Transverse colon (tissue), 4 donors: ENCODE measurements at regions not wholly inside any gene's neighbourhood (a gene's known extent, or its start where the extent isn't known, plus 50 kb on each side); places are given as distances from the start of the nearest gene placed in this dataset.

ENCODE experiments used
- DNase-seq: peaks from one replicate; pipeline ENCODE4 v3.0.0-alpha.2; 2019
- H3K27ac ChIP-seq, 4 donors: fragments of 200-600 bp; sonication (generic); 2 replicates each; pipeline ENCODE4 v1.5.1; 2016 to 2018; ENCODE audit warnings: inconsistent platforms in 4 of 4
- H3K27me3 ChIP-seq: fragments of 200-600 bp; sonication (generic); 2 replicates; pipeline ENCODE4 v1.5.1; 2017; ENCODE audit warnings: inconsistent platforms
- H3K36me3 ChIP-seq, 4 donors: fragments of 200-600 bp; sonication (generic); 2 replicates each; pipeline ENCODE4 v1.5.1; 2017 to 2019; ENCODE audit warnings: inconsistent platforms in 4 of 4
- H3K4me1 ChIP-seq, 4 donors: fragments of 200-600 bp; sonication (generic); 2 replicates each; pipeline ENCODE4 v1.5.1; 2017 to 2020; ENCODE audit warnings: inconsistent platforms in 4 of 4
- H3K4me3 ChIP-seq, 4 donors: fragments of 200-600 bp; sonication (generic); 1 replicate in 1 of 4; 2 replicates in 3 of 4; pipeline versions ENCODE4 v1.5.1 to v1.6.1; 2017 to 2019; ENCODE audit warnings: inconsistent platforms in 4 of 4
- H3K9me3 ChIP-seq, 2 donors: fragments of 200-600 bp; sonication (generic); 2 replicates each; pipeline ENCODE4 v1.5.1; 2017 to 2019; ENCODE audit warnings: inconsistent platforms in 2 of 2
- EP300 ChIP-seq: sonication (generic); formaldehyde crosslinking; IDR thresholded peaks from one replicate; pipeline ENCODE4 v1.6.1; 2017; ENCODE audit warnings: antibody characterized with exemption, low read depth
- POLR2A ChIP-seq: fragments of 450-650 bp; IDR thresholded peaks from one replicate; pipeline ENCODE4 v1.6.1; 2016; ENCODE audit warnings: antibody characterized with exemption, mild to moderate bottlenecking, moderate library complexity
- POLR2AphosphoS5 ChIP-seq, 3 donors: sonication (generic); formaldehyde crosslinking; IDR thresholded peaks; one replicate each; pipeline ENCODE4 v1.6.1; 2016; ENCODE audit warnings: antibody characterized with exemption in 3 of 3
- WGBS, 2 donors: methylation state at CpG; one replicate each; pipeline ENCODE4 v1.1.5; 2018; ENCODE audit warnings: low coverage in 1 of 2; 5-methylcytosine and 5-hydroxymethylcytosine counted together
- in situ Hi-C, 4 donors: fragments of 200-750 bp; cut with MboI; loops; one replicate each; pipeline versions ENCODE4 v1.15.0 to v1.15.1; 2017; ENCODE audit warnings: low sequenced_read_pairs in 3 of 4, low pct_ligation_motif_present in 1 of 4, low pct_unique_long_range_greater_than_20kb in 1 of 4
- intact Hi-C: fragments of 100-400 bp; cut with DNase I; formaldehyde crosslinking; loops from one replicate; pipeline ENCODE4 v1.15.1; 2023; ENCODE audit warnings: low total_unique reads
- TF ChIP-seq, protein P1 (sequence below), 5 experiments: fragments of 200-600 bp in 3 of 5; fragments of 450-650 bp in 2 of 5; sonication (generic) in 3 of 5; IDR thresholded peaks; 1 replicate in 2 of 5; 2 replicates in 3 of 5; pipeline ENCODE4 v1.5.1; 2016 to 2017; ENCODE audit warnings: antibody characterized with exemption in 5 of 5, inconsistent platforms in 3 of 5, mild to moderate bottlenecking in 2 of 5, moderate library complexity in 1 of 5

DNA sequence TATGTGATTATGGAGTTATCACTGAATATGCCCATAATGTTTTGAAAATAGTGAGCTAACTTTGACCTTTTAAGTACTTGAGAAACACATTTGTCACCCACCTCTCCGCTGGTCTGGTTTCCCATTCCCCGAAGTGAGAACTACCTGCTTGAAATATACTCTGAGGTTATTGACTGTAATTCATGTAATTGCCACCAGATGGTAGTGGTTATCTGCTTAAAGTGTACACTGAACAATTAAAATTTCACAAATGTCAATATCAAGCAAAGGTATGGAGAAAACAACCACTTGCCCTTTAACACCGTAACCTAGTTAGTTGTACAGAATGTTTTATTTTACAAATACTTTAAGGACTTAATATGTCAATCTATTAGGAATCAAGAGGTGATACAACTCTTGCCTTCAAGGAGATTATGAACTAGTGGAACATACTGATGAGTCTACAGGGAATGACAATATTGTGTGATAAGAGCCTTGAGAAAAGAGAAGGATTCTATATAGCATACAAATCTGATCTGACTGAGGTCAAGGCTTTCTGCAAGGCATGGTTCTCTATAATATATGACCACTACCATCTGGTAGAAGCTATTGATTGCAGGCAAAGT is 316.8 kb upstream of the KCNH7 start:
- in situ Hi-C loops, result no loop called here
- no peak for DNase-seq

DNA sequence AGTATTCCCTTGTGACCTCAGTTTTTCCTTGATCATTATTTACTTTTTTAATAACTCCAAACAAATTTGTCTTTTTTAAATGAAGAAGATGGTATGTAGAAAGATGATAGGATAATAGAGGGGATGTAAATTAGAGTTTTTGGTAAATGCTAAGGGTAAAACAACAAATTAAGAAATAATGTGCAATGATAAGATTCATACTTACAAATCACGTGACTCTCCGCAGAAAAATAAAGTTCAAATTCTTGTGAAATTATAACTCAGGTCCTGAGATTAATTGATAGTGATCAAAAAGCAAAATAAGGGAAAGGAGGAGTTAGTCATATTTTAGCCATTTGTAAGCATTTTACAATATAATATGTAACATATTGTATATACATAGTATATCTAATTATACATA is 304.1 kb upstream of the KCNH7 start:
- Histone ChIP-seq H3K27me3 (no peaks in the 10 kb centered on the region), H3K9me3 (no peaks in the 10 kb centered on the region), H3K4me1 (no peaks in the 10 kb centered on the region), H3K4me3 (no peak overlapping the region), H3K36me3 (no peaks in the 10 kb centered on the region), H3K27ac (no peak overlapping the region)
- 83 to 91% methylated on average over 1 to 2 of the region's 2 CpGs for WGBS, 2 donors
- TF ChIP-seq EP300, result no peak
- TF ChIP-seq POLR2A, result no peak
- TF ChIP-seq, protein P1, sequence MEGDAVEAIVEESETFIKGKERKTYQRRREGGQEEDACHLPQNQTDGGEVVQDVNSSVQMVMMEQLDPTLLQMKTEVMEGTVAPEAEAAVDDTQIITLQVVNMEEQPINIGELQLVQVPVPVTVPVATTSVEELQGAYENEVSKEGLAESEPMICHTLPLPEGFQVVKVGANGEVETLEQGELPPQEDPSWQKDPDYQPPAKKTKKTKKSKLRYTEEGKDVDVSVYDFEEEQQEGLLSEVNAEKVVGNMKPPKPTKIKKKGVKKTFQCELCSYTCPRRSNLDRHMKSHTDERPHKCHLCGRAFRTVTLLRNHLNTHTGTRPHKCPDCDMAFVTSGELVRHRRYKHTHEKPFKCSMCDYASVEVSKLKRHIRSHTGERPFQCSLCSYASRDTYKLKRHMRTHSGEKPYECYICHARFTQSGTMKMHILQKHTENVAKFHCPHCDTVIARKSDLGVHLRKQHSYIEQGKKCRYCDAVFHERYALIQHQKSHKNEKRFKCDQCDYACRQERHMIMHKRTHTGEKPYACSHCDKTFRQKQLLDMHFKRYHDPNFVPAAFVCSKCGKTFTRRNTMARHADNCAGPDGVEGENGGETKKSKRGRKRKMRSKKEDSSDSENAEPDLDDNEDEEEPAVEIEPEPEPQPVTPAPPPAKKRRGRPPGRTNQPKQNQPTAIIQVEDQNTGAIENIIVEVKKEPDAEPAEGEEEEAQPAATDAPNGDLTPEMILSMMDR (IDR thresholded peaks at IDR 0.05), result no peak
- TF ChIP-seq POLR2AphosphoS5 (IDR thresholded peaks at IDR 0.05), result no peak
- in situ Hi-C loops, result no loop called here
- intact Hi-C loops, result no loop called here
- DNase-seq, result no peak

More for the DNA sequence above, 316.8 kb upstream of the KCNH7 start:
- WGBS, 2 donors, result 21 to 24% methylated on average over 3 of the region's 3 CpGs
- no peak overlapping the region for H3K27ac ChIP-seq
- no peaks in the 10 kb centered on the region for H3K27me3 ChIP-seq
- TF ChIP-seq EP300, result no peak
- TF ChIP-seq, protein P1 (IDR thresholded peaks at IDR 0.05), result peak; percentile 49 to 55 (median 53)
- H3K4me3 ChIP-seq, result no peak overlapping the region
- intact Hi-C loops, result no loop called here
- no peaks in the 10 kb centered on the region for H3K9me3 ChIP-seq
- H3K4me1 ChIP-seq, result no peaks in the 10 kb centered on the region
- no peaks in the 10 kb centered on the region for H3K36me3 ChIP-seq

DNA sequence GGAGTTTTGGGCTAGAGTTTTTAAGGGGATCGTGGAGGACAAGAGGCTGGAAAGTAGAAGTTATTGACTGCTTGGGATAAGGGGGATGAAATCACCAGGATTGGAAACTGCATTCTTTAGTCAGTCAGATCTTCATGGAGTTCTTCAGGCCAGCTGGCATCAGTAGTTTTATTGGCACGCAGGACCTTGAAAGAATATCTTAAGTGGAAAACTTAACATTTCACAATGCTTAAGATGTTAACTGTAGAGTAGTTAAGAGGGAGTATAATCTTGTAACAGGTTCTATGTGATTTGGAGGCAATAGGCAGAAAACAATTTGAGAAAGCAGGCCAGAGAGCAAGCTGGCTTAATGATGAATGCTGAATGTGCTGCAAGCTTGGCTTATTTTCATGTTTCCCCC is 300.4 kb upstream of the KCNH7 start:
- intact Hi-C loops, result no loop called here
- no peak overlapping the region for H3K4me3 ChIP-seq
- no peak overlapping the region for H3K27ac ChIP-seq
- no peak for DNase-seq
- H3K4me1 ChIP-seq, result no peaks in the 10 kb centered on the region
- no peaks in the 10 kb centered on the region for H3K27me3 ChIP-seq
- H3K36me3 ChIP-seq, result no peaks in the 10 kb centered on the region
- TF ChIP-seq POLR2AphosphoS5 (IDR thresholded peaks at IDR 0.05) (no peak), EP300 (no peak), POLR2A (no peak)
- TF ChIP-seq, protein P1 (IDR thresholded peaks at IDR 0.05), result no peak
- no peaks in the 10 kb centered on the region for H3K9me3 ChIP-seq
- WGBS, 2 donors, result 78 to 82% methylated on average over 2 of the region's 2 CpGs
- in situ Hi-C loops, result no loop called here

DNA sequence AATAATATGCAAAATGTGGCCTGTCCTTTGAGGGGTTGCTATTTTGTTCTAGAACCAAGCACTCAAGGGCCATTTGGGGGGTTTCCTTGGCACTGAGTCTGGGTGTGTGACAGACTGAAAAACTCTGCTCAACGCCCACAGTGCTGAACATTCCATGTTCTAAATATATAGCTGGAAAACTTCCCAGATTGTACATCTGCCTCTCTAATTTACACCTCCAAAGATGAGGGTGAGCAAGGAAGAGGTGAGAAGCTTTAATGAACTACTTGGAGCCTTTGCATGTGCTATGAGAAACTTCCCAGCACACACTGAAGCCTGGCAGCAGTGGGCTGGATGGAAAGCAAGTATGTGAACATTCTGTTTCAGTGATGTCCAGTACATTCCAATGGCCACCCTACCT is 296.7 kb upstream of the KCNH7 start:
- Histone ChIP-seq H3K27ac (no peak overlapping the region), H3K36me3 (no peaks in the 10 kb centered on the region), H3K9me3 (no peaks in the 10 kb centered on the region), H3K27me3 (no peaks in the 10 kb centered on the region), H3K4me3 (no peak overlapping the region), H3K4me1 (no peaks in the 10 kb centered on the region)
- in situ Hi-C loops (no loop called here), intact Hi-C loops (no loop called here)
- DNase-seq, result no peak
- TF ChIP-seq, protein P1 (IDR thresholded peaks at IDR 0.05), result no peak
- TF ChIP-seq EP300 (no peak), POLR2A (no peak), POLR2AphosphoS5 (IDR thresholded peaks at IDR 0.05) (no peak)
- 59 to 60% methylated on average over 1 of the region's 1 CpG for WGBS, 2 donors
